Daoy (cell line): ENCODE measurements at regions not wholly inside any gene's neighbourhood (a gene's known extent, or its start where the extent isn't known, plus 50 kb on each side); places are given as distances from the start of the nearest gene placed in this dataset.
A peak's percentile ranks its signal among the peaks of the same experiment; 100 is the strongest.

ENCODE experiments used
- DNase-seq: peaks from one replicate; pipeline ENCODE4 v3.0.0-alpha.2; 2015; ENCODE audit warnings: low read depth

DNA sequence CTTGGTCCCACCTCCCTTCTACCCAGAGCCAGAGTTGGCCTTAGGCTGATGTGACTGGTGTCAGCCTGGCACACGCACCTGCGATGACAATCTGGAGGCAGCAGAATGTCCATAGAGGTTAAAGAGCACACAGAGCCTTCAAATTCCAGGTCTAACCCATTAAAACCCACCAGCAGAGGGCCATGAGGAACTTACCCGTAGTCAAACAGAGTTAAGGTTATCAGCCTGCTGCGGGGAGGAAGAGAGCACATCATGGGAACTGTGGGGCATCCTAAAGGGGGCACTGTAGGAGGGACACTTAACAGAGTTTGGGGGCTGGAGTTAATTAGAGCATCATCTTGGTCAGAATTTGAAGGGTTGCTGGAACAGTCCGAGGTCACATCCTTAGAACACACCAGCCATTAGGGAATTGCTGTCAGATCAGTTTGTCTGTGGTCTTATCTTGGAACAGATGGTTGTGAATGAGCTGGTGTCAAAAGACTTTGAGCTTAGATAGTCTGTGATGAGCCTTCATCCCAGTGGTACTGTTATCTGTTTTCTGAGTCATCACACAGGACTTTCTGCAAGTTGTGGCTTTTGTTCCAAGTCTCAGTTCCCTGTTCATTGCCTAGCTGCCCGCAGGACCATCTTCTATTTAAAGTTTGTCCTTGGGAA, 248.6 kb downstream of the LOXHD1 start:
- no peak for DNase-seq

DNA sequence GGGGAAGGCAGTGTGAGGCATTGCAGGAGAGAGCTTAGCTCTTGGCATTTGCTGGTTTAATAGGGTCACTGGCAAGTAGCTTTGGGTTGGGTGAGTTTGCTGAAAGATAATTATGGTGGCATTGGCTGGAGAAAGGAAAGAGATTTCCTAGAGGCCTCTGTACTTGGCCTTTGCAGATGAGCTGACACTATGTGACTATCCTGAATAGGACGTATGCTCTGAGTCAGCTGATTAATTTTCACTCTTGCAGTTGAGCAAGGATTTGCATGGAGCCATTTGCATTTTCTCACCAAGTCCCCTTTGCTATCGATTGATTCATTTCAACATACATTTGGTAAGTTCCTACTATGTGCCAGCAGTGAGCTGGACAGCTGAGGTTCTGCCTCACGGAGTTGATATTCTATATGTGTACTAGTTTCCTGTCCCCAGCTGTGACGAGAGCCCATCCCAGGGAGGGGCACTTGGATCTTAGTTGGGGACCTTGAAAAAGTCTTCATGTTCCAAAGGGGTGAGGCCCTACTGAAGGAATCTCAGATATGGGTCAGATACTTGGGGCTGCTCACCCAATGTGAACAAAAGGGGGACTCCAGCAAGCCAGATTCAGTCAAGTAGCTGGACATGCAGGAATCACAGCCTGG, 245.7 kb downstream of the LOXHD1 start:
- no peak for DNase-seq

DNA sequence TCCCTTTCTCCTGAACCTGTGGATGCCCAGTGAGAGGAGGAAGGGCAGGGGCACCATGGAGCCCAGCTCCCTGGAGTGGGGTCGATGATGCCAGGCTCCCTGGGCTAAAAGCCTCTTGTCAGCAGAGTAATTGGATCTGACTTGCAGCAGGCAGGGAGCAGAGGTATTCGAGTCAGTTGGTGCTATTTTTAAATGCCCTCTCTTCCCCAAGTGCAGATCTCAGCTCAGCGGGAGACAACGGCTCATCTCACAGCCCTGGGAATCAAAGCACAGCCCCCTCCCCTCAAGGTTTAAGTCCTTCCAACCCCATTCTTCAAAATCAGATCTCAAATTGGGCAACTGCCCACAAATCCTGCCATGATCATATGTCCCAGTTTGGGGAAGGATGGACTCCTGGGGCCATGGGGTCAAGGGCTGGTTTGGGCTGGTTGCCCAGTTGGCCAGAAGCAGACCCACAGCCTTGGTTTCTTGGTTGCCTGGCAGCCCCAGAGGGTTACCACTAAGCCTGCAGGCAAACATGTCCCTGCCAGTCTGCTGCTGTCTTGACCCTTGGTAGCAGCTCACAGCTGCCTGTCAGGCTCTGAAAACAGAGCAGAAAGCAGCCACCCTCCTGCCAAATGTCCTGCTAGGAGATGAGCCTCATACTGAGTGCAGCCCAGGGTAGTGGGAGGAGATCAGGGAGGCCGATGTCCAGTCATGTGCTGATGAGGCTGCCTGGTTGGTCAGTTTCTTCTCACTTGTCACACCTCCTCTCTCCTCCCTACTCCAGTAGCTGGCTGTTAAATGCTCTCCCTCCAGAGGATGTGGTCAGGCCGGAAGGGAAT, 244.9 kb downstream of the LOXHD1 start:
- peak; percentile 9 for DNase-seq

DNA sequence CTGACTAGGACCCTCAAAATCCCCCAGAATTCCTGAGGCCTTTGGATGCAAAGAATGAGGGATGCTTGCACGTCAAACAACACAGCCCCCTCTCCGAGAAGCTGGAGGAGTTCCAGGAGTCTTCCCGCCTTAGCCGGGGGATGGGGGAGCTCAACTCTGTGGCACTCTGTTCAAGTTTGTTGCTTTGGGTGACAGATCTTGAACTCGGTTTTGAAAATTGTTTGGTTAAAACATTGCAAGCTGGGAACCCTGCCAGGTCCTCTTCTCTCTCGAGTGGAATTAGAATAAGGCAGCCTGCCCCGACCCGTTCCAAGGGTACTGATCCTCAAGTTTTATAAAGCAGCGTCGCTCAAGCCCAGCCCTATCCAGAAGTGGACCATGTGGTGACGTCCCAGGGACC, 244.1 kb downstream of the LOXHD1 start:
- DNase-seq = no peak

DNA sequence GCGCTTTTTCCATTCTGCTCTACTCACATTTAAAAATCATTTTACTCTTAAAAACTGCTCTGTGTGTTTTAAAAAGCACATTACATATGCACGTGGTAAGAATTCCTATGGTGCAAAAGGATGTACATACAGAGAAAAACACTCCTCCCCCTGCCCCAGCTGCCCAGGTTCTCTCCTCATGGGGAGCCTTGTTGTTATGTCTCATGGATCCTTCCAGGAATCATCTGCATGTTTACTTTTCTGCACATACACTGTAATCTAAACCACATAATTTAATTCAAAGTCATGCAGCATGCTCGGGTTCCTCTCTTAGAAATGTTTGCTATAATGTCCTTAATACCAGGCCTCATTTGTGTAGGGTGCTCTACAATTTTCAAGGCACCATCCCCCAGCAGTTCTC, 243.3 kb downstream of the LOXHD1 start:
- no peak for DNase-seq

DNA sequence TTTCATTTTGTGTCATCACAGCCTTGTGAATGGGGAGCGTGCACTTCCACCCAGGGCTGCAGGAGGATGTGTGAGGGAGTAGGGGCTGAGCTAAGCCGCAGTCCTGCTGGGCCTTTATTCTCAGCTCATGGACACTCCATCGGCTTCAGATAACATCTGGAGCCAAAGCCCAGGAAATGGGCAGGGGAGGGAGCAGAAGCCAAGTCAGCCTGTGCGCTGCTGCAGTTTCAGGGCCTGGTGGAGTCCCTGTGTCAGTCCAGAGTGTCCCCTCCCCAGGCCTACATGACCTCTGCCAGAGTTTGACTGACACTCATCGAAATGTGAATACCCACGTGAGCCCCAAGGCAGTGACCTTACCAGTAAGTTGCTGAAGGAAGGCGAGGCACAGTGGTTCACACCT, 242.2 kb downstream of the LOXHD1 start:
- DNase-seq = no peak

DNA sequence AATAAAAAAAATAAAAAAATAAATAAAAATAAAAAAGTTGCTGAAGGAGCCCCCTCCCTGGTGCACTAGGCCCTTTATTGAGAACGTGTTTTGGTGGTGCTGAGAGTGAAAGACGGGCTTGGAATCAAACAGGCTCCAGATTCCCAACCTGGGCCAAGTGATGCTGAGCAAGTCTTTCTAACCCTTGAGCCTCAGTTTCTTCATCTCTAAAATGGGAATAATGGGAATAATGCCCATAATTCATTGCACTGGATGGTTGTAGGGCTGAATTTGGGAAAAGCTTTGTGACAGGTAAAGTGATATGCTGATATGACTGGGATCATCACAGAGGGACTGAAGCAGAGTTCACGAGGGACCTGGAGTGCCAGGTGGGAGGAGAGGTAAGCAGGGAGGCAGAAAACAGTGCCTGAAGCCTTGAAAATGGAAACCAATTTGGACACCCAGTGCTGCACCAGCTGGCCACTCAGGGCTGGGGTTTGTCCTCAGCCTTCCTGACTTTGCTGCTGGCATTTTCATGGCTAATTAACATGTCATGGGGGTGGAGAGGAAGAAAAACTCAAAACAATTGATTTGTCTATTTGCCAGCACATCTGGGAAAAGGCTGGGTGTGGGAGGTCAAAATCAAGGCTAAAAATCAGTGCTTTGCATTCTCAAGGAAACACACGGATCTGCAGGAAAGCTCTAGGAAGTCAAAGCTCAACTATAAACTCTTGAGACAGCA, 241.3 kb downstream of the LOXHD1 start:
- DNase-seq = no peak

DNA sequence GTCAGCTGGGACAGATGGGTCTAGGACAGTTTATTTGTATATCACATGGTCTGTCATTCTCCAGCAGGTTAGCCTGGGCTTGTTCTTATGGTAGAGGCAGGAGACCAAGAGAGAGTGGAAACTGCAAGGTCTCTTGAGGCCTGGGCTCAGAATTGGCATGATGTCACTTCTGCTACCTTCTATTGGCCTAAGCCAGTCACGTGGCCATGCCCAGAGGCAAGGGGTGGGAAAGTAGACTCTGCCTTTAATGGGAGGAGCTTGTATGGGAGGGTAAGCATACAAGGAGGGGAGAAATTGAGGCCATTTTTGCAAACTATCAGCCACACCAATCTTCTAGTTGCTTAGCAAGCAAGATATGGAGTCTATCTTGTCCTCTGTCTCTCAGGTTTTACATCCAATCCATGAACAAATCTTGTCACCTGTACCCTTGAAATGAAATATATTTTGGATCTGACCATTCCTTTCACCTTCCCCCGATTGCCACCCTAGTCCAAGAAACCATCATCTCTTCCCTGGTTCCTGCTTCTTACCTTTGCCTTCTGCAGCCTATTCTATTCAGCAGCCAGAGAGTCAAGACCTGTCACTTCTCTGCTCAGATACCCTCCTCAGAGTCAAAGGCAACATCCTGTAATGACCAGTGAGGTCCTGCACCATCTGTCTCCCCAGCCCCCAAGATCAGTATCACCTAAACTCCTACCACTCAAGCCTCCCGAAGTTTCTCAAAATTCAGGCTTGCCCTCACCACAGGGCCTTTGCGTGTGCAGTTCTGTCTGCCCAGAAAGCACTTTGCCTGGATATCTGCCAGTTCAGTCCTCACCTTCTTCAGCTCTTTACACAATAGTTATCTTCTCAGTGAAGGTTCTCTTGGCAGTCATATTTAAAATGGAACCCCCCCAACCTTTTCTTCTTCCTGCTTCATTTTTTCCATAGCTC, 240.0 kb downstream of the LOXHD1 start:
- peak; percentile 18 for DNase-seq

DNA sequence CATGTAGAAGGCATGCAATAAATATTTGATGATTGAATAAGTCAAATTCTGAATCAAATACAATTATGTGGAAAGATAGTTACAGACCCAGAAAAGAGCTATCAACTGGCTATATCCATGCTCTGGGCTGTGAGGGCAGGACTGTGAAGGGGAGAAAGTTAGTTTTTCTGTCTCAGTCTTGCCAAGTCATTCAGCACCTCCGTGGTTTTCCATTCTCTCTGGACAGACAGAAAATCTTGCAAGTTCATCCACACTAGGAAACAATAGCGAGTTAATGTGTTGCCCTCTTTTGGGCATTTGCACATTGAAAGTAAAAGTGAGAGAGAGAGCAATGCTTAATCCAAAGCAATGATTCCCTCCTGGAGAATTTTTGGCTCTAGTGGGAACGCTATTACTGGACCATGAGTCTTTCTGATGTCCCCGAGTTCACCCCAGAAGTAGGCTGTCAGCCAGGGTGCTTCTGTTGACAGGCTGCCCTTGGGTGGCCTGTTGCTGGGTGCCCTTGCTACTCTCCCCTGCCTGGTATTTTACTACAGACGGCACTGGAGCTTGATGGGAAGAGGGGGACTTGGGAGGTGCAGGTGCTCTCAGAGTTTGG, 238.3 kb downstream of the LOXHD1 start:
- no peak for DNase-seq

DNA sequence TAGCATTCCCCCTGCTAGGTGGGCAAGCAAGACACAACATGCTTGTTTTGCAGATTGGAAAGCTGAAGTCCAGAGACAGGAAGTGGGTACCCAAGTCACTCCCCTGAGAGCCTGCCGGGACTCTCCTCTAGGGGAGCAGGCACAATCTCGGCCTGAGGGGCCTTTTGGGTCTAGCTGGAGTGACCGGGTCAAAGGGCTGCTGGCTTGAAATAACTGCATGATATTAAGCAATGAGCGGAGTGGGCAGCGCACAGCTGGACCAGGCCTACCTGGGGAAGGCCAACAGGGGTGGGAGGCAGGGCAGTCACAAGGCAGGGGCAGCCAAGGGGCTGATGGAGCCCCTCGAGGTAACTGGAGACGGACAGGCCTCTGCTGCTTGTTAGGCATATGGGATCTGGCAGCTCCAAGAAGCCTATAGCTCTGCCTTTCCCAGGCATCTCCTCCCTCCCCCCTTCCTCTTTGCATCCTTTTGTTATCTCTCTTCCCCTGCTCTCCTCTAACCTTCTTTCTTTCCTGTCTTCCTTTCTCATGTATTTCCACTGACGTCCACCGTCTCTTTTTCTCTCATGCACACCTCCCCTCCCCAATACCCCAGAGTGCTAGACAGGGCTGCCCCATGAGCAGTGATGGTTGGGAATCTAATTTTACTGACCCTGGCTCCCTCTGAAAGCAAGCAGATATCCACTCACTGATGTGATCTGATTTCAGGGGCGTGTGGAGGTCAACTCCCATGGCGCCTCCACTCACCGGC, 237.5 kb downstream of the LOXHD1 start:
- DNase-seq = no peak

DNA sequence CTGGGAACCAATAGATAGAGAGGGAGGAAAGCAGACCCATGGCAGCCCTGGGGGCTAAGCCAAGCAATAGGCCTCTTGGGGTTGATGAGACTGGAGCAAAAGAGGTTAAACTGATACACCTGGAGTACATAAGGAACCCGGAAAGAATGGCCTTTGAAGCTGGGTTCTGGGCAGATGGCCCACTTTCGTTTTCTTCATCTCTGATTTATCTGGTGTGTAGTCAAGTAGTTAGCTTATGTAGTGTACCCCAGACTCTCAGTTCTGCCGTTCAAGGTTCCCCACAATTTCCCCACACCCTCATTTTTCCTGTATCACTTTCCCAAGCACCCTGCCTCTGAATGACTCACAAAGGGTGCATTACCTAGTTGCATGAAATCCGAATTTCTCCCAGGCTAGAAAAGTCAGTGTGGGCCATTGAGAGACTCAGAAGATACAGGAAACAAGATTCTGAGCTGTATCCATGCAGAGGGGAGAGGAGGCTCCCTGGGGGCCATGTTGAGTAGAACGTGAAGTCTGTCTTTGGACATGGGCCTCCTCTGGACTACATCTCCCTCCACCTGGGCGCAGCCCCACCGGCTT, 235.0 kb downstream of the LOXHD1 start:
- no peak for DNase-seq

DNA sequence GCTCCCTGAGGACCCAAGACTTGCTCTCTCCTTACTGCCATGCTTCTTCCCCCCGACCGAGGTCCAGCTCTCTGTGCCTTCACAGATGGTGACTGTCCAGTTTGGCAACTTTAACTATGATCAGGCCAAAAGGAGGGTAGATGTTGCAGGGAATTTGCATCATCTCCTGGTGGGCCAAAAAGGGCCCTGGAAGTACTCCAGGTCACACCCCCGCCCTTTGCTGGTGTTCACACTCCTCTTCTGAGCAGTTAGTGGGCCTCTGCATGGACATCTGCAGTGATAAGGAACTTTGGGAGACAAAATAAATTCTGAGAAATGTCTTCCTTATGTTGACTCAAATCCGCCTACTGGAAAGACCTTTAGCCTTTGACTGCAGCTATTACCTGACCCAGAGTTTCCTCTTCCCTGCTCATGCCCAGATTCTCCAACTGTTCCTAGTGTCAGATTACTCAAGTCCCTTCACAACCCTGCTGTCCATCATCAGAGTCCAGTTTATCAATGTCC, 234.4 kb downstream of the LOXHD1 start:
- DNase-seq = no peak

DNA sequence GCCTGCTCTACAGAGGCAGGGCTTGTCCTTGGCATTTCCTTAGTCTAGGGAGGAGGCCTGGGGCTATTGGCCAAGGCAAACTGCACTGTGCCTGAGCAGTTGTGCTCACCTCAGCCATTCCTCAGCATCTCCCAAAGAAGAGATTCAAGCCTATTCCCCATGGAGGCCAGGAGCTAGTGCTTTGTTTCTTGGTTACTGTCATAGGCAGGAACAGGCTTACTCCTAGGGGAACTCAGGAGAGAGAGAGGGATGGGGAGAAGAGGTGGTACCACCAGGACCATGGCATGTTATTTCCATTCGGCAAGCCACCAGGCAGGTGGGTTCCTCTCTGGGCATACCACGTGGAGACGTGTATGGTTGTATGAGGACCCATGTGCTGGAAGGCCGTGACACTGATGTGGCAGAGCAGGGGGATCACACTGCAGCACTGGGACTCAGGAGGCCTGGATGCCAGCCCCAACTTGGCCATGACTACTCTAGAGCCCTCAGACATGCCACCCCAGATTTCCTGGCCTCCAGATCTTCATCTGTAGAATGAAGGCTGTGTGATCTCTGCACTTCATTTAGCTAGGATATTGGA, 233.7 kb downstream of the LOXHD1 start:
- DNase-seq = no peak

DNA sequence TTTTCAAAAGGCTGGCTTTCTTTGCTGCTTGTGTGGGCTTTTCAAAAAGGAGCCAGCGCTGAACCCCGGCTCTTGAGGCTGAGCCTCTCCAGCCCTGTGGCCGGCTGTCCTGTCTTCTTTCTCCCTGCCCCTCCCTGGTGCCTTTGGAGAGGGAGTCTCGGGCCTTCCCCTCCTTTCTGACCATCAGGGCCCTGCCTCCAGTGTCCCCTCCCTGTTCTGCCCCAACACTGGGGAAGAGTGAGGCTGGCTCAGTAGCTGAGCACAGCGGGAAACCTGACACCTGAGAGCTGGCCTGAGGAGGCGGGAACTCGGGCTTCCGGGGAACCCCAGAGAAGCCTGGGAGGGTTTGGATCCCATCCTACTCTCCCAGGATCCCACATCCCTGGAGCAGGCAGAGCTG, 232.1 kb downstream of the LOXHD1 start:
- peak; percentile 11 for DNase-seq

DNA sequence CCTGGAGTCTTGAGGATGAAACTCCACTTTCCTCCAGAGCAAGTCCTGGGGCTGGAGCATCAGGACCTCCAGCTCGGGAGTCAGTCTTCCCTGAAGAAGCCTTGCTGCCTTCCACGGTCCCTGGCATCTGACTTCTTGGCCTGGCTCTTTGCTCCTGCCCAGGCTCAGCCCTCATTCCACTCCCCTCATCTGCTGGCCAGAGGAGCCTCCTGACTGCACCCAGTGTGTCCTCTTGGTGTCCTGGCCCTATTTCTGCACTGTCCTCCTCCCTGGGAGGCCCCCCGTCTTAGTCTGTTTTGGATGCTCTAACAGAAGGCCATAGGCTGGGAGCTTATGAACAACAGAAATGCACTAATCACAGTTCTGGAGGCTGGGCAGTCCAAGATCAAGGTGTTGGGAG, 231.5 kb downstream of the LOXHD1 start:
- no peak for DNase-seq

DNA sequence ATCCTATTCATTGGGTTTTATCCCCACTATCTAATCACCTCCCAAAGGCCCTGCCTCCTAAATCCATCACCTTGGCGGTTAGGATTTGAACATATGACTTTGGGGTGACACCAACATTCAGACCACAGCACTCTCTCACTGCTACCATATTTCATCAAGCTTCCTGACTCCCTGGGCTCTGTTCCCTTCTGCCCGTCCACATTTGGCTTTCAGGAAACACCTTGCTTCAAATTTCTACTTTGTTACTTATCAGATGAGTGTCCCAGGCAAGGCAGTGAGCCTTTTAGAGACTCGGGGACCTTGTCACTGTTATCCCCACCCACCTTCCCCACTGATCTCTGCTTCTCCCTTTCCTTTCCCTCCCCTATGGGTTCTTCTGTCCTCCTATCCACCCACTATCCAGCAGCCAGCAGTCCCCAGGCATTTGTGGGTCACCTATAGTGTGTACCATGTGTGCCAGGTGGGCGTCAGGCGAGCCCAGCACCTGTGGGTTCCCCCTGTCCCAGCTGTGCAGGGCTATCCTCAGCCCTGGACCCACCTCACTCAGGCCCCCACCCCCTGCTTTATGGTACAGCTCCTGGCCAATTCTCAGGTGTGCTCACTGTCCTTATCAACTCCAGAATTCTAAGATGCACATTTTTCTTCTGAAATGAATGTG, 230.9 kb downstream of the LOXHD1 start:
- DNase-seq = no peak

DNA sequence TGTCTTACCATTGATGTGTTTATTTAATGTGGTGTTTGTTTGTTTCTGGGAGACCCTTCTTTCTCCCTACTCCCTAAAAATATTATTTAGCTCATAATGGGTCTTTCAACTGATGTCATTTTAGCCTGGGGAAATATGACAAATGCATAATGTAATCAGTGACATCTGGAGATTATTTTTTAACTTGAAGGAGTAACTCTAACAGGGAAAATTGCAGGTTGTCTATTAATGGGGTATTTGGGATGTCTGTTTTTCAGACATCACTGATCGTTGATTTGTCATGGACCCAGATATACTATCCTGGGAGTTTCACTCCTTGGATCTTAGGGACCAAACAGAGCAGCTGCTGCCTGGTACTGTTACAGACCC, 230.4 kb downstream of the LOXHD1 start:
- no peak for DNase-seq
